ENCODE measurements at regions not wholly inside any gene's neighbourhood (a gene's known extent, or its start where the extent isn't known, plus 50 kb on each side); places are given as distances from the start of the nearest gene placed in this dataset.

DNA sequence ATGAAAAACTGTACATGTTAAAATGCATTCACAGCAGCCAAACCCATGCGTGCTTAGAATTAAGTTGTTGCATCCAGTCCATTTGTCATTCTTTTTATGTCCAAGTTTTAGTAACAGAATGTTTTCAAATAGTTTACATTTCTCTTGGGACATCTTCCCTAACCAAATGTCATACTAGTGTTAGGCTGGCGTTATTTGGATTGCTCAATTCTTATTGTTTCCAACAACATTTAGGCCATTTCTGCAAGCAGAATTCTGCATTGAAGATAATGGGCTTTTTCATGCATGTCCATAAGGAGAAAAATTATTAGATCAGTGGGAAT lies 203.0 kb downstream of the HIBADH start:
- Histone ChIP-seq H3K4me3 (replicated peaks; ENCODE audit: insufficient read depth, low read length) (no peak overlapping the region), H3K27ac (replicated peaks) (no peak overlapping the region), H3K27me3 (ENCODE audit: insufficient read depth, poor library complexity, severe bottlenecking) (peaks cover 19% of the 10 kb centered on the region)
- no peak for TF ChIP-seq SPI1 (IDR thresholded peaks at IDR 0.05; ENCODE audit: borderline replicate concordance, low read depth)
- no peak for DNase-seq (ENCODE audit: low read depth in 1 of 2, low spot score in 1 of 2)

DNA sequence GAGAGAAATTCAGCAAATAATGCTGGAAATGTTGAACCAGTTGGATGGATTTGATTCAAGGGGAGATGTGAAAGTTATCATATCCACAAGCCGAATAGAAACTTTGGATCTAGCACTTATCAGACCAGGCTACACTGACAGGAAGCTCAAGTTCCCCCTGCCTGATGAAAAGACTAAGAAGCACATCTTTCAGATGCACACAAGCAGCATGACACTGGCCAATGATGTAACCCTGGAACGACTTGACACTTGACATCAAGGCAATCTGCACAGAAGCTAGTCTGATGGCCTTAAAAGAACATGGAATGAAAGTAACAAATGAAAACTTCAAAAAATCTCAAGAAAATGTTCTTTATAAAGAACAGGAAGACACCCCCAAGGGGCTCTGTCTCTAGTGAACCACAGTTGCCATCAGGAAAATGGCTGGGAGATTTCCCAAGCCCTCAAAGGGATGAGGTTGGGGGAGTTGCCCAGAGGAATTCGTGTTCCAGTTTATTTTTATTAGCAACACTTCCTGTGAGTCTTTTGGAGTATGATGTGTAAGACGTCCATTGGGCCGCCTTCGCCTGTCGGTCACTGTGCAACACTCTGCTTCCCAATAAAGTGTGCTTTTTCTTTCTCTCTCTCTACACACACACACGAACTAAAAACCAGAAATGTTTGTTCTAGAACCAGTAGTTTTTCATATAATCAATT lies 200.0 kb downstream of the HIBADH start:
- Histone ChIP-seq H3K27me3 (ENCODE audit: insufficient read depth, poor library complexity, severe bottlenecking) (peaks cover 23% of the 10 kb centered on the region), H3K27ac (replicated peaks) (no peak overlapping the region), H3K4me3 (replicated peaks; ENCODE audit: insufficient read depth, low read length) (no peak overlapping the region)
- no peak for DNase-seq (ENCODE audit: low read depth in 1 of 2, low spot score in 1 of 2)
- no peak for TF ChIP-seq SPI1 (IDR thresholded peaks at IDR 0.05; ENCODE audit: borderline replicate concordance, low read depth)
- TF ChIP-seq, protein P1, sequence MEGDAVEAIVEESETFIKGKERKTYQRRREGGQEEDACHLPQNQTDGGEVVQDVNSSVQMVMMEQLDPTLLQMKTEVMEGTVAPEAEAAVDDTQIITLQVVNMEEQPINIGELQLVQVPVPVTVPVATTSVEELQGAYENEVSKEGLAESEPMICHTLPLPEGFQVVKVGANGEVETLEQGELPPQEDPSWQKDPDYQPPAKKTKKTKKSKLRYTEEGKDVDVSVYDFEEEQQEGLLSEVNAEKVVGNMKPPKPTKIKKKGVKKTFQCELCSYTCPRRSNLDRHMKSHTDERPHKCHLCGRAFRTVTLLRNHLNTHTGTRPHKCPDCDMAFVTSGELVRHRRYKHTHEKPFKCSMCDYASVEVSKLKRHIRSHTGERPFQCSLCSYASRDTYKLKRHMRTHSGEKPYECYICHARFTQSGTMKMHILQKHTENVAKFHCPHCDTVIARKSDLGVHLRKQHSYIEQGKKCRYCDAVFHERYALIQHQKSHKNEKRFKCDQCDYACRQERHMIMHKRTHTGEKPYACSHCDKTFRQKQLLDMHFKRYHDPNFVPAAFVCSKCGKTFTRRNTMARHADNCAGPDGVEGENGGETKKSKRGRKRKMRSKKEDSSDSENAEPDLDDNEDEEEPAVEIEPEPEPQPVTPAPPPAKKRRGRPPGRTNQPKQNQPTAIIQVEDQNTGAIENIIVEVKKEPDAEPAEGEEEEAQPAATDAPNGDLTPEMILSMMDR (IDR thresholded peaks at IDR 0.05; ENCODE audit: insufficient read depth, low read length) = no peak
- TF ChIP-seq, protein P2, sequence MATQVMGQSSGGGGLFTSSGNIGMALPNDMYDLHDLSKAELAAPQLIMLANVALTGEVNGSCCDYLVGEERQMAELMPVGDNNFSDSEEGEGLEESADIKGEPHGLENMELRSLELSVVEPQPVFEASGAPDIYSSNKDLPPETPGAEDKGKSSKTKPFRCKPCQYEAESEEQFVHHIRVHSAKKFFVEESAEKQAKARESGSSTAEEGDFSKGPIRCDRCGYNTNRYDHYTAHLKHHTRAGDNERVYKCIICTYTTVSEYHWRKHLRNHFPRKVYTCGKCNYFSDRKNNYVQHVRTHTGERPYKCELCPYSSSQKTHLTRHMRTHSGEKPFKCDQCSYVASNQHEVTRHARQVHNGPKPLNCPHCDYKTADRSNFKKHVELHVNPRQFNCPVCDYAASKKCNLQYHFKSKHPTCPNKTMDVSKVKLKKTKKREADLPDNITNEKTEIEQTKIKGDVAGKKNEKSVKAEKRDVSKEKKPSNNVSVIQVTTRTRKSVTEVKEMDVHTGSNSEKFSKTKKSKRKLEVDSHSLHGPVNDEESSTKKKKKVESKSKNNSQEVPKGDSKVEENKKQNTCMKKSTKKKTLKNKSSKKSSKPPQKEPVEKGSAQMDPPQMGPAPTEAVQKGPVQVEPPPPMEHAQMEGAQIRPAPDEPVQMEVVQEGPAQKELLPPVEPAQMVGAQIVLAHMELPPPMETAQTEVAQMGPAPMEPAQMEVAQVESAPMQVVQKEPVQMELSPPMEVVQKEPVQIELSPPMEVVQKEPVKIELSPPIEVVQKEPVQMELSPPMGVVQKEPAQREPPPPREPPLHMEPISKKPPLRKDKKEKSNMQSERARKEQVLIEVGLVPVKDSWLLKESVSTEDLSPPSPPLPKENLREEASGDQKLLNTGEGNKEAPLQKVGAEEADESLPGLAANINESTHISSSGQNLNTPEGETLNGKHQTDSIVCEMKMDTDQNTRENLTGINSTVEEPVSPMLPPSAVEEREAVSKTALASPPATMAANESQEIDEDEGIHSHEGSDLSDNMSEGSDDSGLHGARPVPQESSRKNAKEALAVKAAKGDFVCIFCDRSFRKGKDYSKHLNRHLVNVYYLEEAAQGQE (IDR thresholded peaks at IDR 0.05; ENCODE audit: insufficient replicate concordance, low read depth) = no peak
- no peak for TF ChIP-seq POLR2AphosphoS5 (IDR thresholded peaks at IDR 0.05; ENCODE audit: low read depth)

DNA sequence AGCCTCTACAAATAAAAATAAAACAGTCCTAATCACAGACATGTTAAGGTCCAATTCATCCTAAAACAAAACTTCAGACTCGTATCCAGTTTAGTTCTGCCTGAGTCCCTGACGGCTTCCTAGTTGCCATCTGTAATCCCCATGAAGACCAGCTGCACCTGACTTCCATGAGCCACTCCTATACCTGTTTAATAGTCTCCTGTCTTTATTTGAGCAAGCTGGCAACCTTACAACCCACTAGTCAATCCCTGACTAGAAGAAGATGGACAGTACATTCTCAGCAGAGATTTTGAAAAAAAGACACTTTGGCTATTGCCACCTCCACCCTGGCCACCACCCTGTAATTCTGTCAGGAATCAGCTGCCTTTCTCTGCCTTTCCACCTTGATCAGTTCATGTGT lies 197.7 kb downstream of the HIBADH start:
- Histone ChIP-seq H3K4me3 (replicated peaks; ENCODE audit: insufficient read depth, low read length) (no peak overlapping the region), H3K27me3 (ENCODE audit: insufficient read depth, poor library complexity, severe bottlenecking) (peaks cover 20% of the 10 kb centered on the region), H3K27ac (replicated peaks) (no peak overlapping the region)
- DNase-seq (ENCODE audit: low read depth in 1 of 2, low spot score in 1 of 2) = no peak
- TF ChIP-seq, protein P2 (IDR thresholded peaks at IDR 0.05; ENCODE audit: insufficient replicate concordance, low read depth) = no peak
- TF ChIP-seq POLR2AphosphoS5 (IDR thresholded peaks at IDR 0.05; ENCODE audit: low read depth) (no peak), SPI1 (IDR thresholded peaks at IDR 0.05; ENCODE audit: borderline replicate concordance, low read depth) (no peak), GABPA (IDR thresholded peaks at IDR 0.05; ENCODE audit: low read depth) (no peak)
- TF ChIP-seq, protein P1 (IDR thresholded peaks at IDR 0.05; ENCODE audit: insufficient read depth, low read length) = no peak

DNA sequence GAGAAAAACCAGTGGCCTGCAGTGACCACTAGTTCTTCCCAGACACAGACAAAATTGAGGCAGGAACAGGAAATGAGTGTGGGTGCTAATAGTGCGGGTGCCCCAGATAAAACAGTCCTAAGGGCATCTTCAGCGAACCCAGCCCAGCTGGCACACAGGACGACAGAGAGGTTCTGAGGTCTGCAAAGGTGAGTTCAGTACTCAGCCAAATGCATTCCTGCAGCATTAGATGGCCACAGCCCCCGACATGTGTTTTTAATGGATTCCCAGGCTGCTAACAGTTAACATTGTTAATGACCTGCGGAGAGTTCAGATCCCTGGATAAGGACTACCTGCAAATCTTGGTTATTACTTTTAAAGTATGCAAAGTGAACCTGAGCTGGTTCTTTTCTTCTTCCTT lies 196.0 kb downstream of the HIBADH start:
- Histone ChIP-seq H3K27me3 (ENCODE audit: insufficient read depth, poor library complexity, severe bottlenecking) (peaks cover 20% of the 10 kb centered on the region), H3K4me3 (replicated peaks; ENCODE audit: insufficient read depth, low read length) (no peak overlapping the region), H3K27ac (replicated peaks) (no peak overlapping the region)
- TF ChIP-seq GABPA (IDR thresholded peaks at IDR 0.05; ENCODE audit: low read depth) (no peak), POLR2AphosphoS5 (IDR thresholded peaks at IDR 0.05; ENCODE audit: low read depth) (no peak)
- TF ChIP-seq, protein P1 (IDR thresholded peaks at IDR 0.05; ENCODE audit: insufficient read depth, low read length) = no peak
- TF ChIP-seq, protein P2 (IDR thresholded peaks at IDR 0.05; ENCODE audit: insufficient replicate concordance, low read depth) = no peak
- no peak for DNase-seq (ENCODE audit: low read depth in 1 of 2, low spot score in 1 of 2)

Measured in HL-60 (cell line).